ENCODE measurements at regions not wholly inside any gene's neighbourhood (a gene's known extent, or its start where the extent isn't known, plus 50 kb on each side); places are given as distances from the start of the nearest gene placed in this dataset.

GRCh38 chr14:78106381-78106780, 63.8 kb upstream of the NRXN3 start:
- no peak for TF ChIP-seq EZH2 (IDR thresholded peaks at IDR 0.05; ENCODE audit: insufficient read depth, poor library complexity, severe bottlenecking)
- Histone ChIP-seq H3K27ac (no peak overlapping the region), H3F3A (ENCODE audit: insufficient read depth) (no peaks in the 10 kb centered on the region), H2AFZ (no peak overlapping the region), H4K20me1 (ENCODE audit: insufficient read depth) (no peaks in the 10 kb centered on the region), H3K79me2 (ENCODE audit: insufficient read depth) (no peaks in the 10 kb centered on the region), H3K4me2 (ENCODE audit: unreplicated experiment) (no peak overlapping the region), H3K9me3 (ENCODE audit: low read depth) (no peaks in the 10 kb centered on the region), H3K9ac (no peak overlapping the region), H3K36me3 (ENCODE audit: low read depth) (no peaks in the 10 kb centered on the region), H3K4me1 (ENCODE audit: insufficient read depth) (no peaks in the 10 kb centered on the region), H3K27me3 (replicated peaks; ENCODE audit: insufficient read depth) (no peaks in the 10 kb centered on the region), H3K9me2 (ENCODE audit: insufficient read depth) (no peaks in the 10 kb centered on the region), H3K4me3 (no peak overlapping the region)
- in situ Hi-C loops (cut with MboI), result no loop called here
- DNase-seq, result no peak
- 0 to 19% methylated on average over 2 of the region's 2 CpGs for WGBS, 2 experiments (ENCODE audit: low coverage in 1 of 2, low lambda C conversion rate in 2 of 2, missing lambda C conversion rate in 2 of 2)

DNA sequence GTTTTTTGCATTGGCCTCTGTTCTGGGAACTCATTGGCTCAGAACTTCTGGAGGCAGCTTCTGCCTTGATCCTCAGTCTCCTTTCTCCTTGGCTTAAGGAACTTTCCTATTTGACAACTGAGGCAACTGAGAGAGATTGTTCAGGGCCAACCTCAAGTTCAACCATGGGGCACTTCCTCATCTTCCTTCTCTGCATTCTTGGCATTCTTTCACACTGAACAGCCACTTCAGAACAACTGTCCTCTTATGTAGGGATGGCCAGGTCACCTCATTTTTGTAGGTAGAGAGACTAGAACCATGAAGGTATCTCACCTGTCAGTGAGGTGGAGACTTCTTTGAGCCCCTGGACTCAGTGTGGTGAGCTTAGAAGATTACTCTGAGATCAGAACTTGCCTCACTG, 63.0 kb upstream of the NRXN3 start:
- H4K20me1 ChIP-seq (ENCODE audit: insufficient read depth), result no peaks in the 10 kb centered on the region
- H3K4me2 ChIP-seq (ENCODE audit: unreplicated experiment), result no peak overlapping the region
- H3K79me2 ChIP-seq (ENCODE audit: insufficient read depth), result no peaks in the 10 kb centered on the region
- DNase-seq, result no peak
- H3K27me3 ChIP-seq (replicated peaks; ENCODE audit: insufficient read depth), result no peaks in the 10 kb centered on the region
- in situ Hi-C loops (cut with MboI), result no loop called here
- H3K4me1 ChIP-seq (ENCODE audit: insufficient read depth), result no peaks in the 10 kb centered on the region
- H3K9ac ChIP-seq, result no peak overlapping the region
- H3F3A ChIP-seq (ENCODE audit: insufficient read depth), result no peaks in the 10 kb centered on the region
- H3K36me3 ChIP-seq (ENCODE audit: low read depth), result no peaks in the 10 kb centered on the region
- no peak for TF ChIP-seq EZH2phosphoT487 (IDR thresholded peaks at IDR 0.05; ENCODE audit: insufficient read depth, low read depth)
- TF ChIP-seq EZH2 (IDR thresholded peaks at IDR 0.05; ENCODE audit: insufficient read depth, poor library complexity, severe bottlenecking), result no peak
- no peak overlapping the region for H2AFZ ChIP-seq
- H3K9me3 ChIP-seq (ENCODE audit: low read depth), result no peaks in the 10 kb centered on the region
- no peak overlapping the region for H3K4me3 ChIP-seq
- H3K27ac ChIP-seq, result no peak overlapping the region
- no peaks in the 10 kb centered on the region for H3K9me2 ChIP-seq (ENCODE audit: insufficient read depth)

- no peak for TF ChIP-seq EZH2phosphoT487 (IDR thresholded peaks at IDR 0.05; ENCODE audit: insufficient read depth, low read depth)
- TF ChIP-seq EZH2 (IDR thresholded peaks at IDR 0.05; ENCODE audit: insufficient read depth, poor library complexity, severe bottlenecking), result no peak
- in situ Hi-C loops (cut with MboI), result no loop called here
- H3K9ac ChIP-seq, result no peak overlapping the region
- H3K79me2 ChIP-seq (ENCODE audit: insufficient read depth), result no peaks in the 10 kb centered on the region
- no peak for DNase-seq
- no peaks in the 10 kb centered on the region for H3F3A ChIP-seq (ENCODE audit: insufficient read depth)
- H3K9me2 ChIP-seq (ENCODE audit: insufficient read depth), result no peaks in the 10 kb centered on the region
- H3K9me3 ChIP-seq (ENCODE audit: low read depth), result no peaks in the 10 kb centered on the region
- no peaks in the 10 kb centered on the region for H4K20me1 ChIP-seq (ENCODE audit: insufficient read depth)
- 63 to 66% methylated on average over 3 of the region's 3 CpGs for WGBS, 2 experiments (ENCODE audit: low coverage in 1 of 2, low lambda C conversion rate in 2 of 2, missing lambda C conversion rate in 2 of 2)
- no peaks in the 10 kb centered on the region for H3K36me3 ChIP-seq (ENCODE audit: low read depth)
- H3K27me3 ChIP-seq (replicated peaks; ENCODE audit: insufficient read depth), result no peaks in the 10 kb centered on the region
- no peak overlapping the region for H2AFZ ChIP-seq
- no peak overlapping the region for H3K27ac ChIP-seq
- H3K4me3 ChIP-seq, result no peak overlapping the region
- H3K4me1 ChIP-seq (ENCODE audit: insufficient read depth), result no peaks in the 10 kb centered on the region
- no peak overlapping the region for H3K4me2 ChIP-seq (ENCODE audit: unreplicated experiment)
Measured at GRCh38 chr14:78119440-78119839, 50.7 kb upstream of the NRXN3 start.
